ENCODE measurements at regions not wholly inside any gene's neighbourhood (a gene's known extent, or its start where the extent isn't known, plus 50 kb on each side); places are given as distances from the start of the nearest gene placed in this dataset.

- DNase-seq, result no peak
- H3K4me1 Mint-ChIP-seq, result no peaks in the 10 kb centered on the region
- no peaks in the 10 kb centered on the region for H3K36me3 Mint-ChIP-seq (ENCODE audit: low read depth)
- peaks cover 3% of the 10 kb centered on the region for H3K27me3 Mint-ChIP-seq
- CTCF ChIA-PET, result no interaction called here
- intact Hi-C loops (cut with micrococcal nuclease), result no loop called here
- H3K27ac Mint-ChIP-seq, result no peak overlapping the region
- POLR2A ChIA-PET, result no interaction called here
- ATAC-seq (ENCODE audit: low read depth), result no peak
- no peaks in the 10 kb centered on the region for H3K9me3 Mint-ChIP-seq
- no peak for TF ChIP-seq CTCF (IDR thresholded peaks at IDR 0.05)
- H3K4me3 Mint-ChIP-seq, result no peak overlapping the region
Observed at GRCh38 chr13:39159393-39159792, 121.1 kb downstream of the NHLRC3 start.

- TF ChIP-seq CTCF (IDR thresholded peaks at IDR 0.05), result no peak
- Mint-ChIP-seq H3K27me3 (peaks cover 3% of the 10 kb centered on the region), H3K4me3 (no peak overlapping the region), H3K4me1 (no peaks in the 10 kb centered on the region), H3K27ac (no peak overlapping the region), H3K36me3 (ENCODE audit: low read depth) (no peaks in the 10 kb centered on the region), H3K9me3 (no peaks in the 10 kb centered on the region)
- no peak for ATAC-seq (ENCODE audit: low read depth)
- no peak for DNase-seq
- CTCF ChIA-PET, result no interaction called here
- intact Hi-C loops (cut with micrococcal nuclease), result no loop called here
- POLR2A ChIA-PET, result no interaction called here
Observed at GRCh38 chr13:39159846-39160370, 121.7 kb downstream of the NHLRC3 start.

GRCh38 chr13:39167018-39167417, 128.8 kb downstream of the NHLRC3 start:
- ChIA-PET POLR2A (no interaction called here), CTCF (no interaction called here)
- DNase-seq (no peak), ATAC-seq (ENCODE audit: low read depth) (no peak)
- no peak overlapping the region for H3K4me3 Mint-ChIP-seq
- H3K36me3 Mint-ChIP-seq (ENCODE audit: low read depth), result no peaks in the 10 kb centered on the region
- no peaks in the 10 kb centered on the region for H3K9me3 Mint-ChIP-seq
- no peak for TF ChIP-seq CTCF (IDR thresholded peaks at IDR 0.05)
- H3K27me3 Mint-ChIP-seq, result no peaks in the 10 kb centered on the region
- H3K4me1 Mint-ChIP-seq, result no peaks in the 10 kb centered on the region
- intact Hi-C loops (cut with micrococcal nuclease), result no loop called here
- H3K27ac Mint-ChIP-seq, result no peak overlapping the region

GRCh38 chr13:39170711-39171110, 132.5 kb downstream of the NHLRC3 start:
- DNase-seq (no peak), ATAC-seq (ENCODE audit: low read depth) (no peak)
- intact Hi-C loops (cut with micrococcal nuclease), result no loop called here
- no peaks in the 10 kb centered on the region for H3K36me3 Mint-ChIP-seq (ENCODE audit: low read depth)
- CTCF ChIA-PET, result no interaction called here
- no peaks in the 10 kb centered on the region for H3K27me3 Mint-ChIP-seq
- no peak overlapping the region for H3K27ac Mint-ChIP-seq
- no peak overlapping the region for H3K4me3 Mint-ChIP-seq
- H3K9me3 Mint-ChIP-seq, result no peaks in the 10 kb centered on the region
- H3K4me1 Mint-ChIP-seq, result no peaks in the 10 kb centered on the region
- POLR2A ChIA-PET, result no interaction called here
- no peak for TF ChIP-seq CTCF (IDR thresholded peaks at IDR 0.05)

GRCh38 chr13:39185326-39185725, 147.1 kb downstream of the NHLRC3 start:
- no peak for ATAC-seq (ENCODE audit: low read depth)

More at GRCh38 chr13:39185326-39185725, 147.1 kb downstream of the NHLRC3 start:
- Mint-ChIP-seq H3K4me3 (no peak overlapping the region), H3K9me3 (no peaks in the 10 kb centered on the region), H3K27me3 (no peaks in the 10 kb centered on the region), H3K36me3 (ENCODE audit: low read depth) (no peaks in the 10 kb centered on the region), H3K4me1 (no peaks in the 10 kb centered on the region), H3K27ac (no peak overlapping the region)
- no peak for TF ChIP-seq CTCF (IDR thresholded peaks at IDR 0.05)
- no peak for DNase-seq
- CTCF ChIA-PET, result no interaction called here
- intact Hi-C loops (cut with micrococcal nuclease), result no loop called here
- POLR2A ChIA-PET, result no interaction called here

Measured in activated B cell treated with CpG ODN at 0.5 μM for 24 hours (primary cell).